ENCODE measurements at regions not wholly inside any gene's neighbourhood (a gene's known extent, or its start where the extent isn't known, plus 50 kb on each side); places are given as distances from the start of the nearest gene placed in this dataset.

DNA sequence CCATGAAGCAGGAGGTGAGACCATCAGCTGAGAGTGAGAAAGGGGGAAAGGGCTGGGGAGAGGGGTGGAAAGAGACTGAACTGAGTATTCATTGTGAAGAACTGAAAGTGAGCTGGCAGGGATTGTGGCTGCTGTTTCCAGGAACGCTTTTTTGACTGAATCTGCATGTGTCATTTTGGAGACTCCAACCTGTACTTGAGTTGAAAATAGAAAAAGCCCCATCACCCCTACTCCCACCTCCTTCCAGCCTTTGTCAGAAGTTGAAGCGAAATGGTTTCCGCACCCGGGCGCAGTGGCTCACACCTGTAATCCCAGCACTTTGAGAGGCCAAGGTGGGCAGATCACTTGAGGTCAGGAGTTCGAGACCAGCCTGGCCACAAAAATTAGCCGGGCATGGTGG lies 128.0 kb upstream of the GPR12 start:
- TF ChIP-seq, protein P1, sequence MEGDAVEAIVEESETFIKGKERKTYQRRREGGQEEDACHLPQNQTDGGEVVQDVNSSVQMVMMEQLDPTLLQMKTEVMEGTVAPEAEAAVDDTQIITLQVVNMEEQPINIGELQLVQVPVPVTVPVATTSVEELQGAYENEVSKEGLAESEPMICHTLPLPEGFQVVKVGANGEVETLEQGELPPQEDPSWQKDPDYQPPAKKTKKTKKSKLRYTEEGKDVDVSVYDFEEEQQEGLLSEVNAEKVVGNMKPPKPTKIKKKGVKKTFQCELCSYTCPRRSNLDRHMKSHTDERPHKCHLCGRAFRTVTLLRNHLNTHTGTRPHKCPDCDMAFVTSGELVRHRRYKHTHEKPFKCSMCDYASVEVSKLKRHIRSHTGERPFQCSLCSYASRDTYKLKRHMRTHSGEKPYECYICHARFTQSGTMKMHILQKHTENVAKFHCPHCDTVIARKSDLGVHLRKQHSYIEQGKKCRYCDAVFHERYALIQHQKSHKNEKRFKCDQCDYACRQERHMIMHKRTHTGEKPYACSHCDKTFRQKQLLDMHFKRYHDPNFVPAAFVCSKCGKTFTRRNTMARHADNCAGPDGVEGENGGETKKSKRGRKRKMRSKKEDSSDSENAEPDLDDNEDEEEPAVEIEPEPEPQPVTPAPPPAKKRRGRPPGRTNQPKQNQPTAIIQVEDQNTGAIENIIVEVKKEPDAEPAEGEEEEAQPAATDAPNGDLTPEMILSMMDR (IDR thresholded peaks at IDR 0.05), result no peak
- H3K9me3 ChIP-seq, result no peaks in the 10 kb centered on the region
- H3K27me3 ChIP-seq, result no peaks in the 10 kb centered on the region
- H3K4me1 ChIP-seq, result no peaks in the 10 kb centered on the region
- H3K4me3 ChIP-seq, result no peak overlapping the region
- no peak for DNase-seq
- intact Hi-C loops (cut with DNase I; ENCODE audit: low total_unique reads), result no loop called here
- H3K36me3 ChIP-seq, result no peaks in the 10 kb centered on the region
- no peak overlapping the region for H3K27ac ChIP-seq

DNA sequence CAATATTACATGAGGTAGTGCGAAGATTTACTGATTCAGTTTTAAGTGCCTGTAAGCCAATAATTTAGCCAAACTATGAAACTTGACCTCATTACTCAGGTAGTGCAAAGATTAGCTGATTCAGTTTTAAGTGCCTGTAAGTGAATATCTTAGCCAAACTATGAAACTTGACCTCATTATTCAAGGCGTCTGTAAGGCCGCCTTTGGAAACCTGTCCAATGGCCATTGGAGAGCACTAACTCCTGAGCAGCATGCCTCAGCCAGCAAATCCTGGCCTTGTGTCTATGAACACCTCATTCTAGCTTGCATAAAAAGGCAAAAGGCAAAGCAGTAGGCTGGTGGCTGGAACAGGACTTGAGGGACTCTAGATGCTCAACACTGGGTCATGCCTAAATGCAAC lies 127.0 kb upstream of the GPR12 start:
- intact Hi-C loops (cut with DNase I; ENCODE audit: low total_unique reads), result no loop called here
- TF ChIP-seq, protein P1 (IDR thresholded peaks at IDR 0.05), result no peak
- no peaks in the 10 kb centered on the region for H3K9me3 ChIP-seq

DNA sequence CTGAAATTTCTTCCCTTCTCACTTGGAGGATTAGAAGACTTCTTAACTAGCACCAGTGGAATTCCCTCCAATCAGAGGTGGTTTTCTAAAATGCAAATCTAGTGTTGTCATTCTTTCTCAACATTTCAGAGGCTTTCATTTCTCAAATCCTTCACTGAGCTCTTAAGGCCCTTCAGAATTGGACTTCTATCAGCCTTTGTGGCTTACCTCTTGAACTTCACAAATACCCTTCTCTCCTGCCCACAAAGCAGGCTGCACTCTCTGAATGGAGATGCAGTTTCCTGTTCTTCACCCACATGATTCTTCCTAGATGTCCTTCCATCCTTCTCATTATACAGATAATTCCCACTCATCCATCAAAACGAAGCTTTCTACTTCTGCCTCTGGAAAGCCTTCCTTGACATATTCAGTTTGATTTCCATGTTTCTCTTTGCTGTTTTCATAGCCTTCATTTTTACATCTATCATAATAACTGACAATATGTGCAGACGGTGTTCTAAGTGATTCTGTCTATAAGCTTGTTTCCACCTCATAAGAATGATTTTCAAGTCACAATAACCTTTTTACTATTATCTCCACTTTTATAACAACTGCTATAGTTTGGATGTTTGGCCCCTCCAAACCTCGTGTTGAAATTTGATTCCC lies 123.1 kb upstream of the GPR12 start:
- Histone ChIP-seq H3K9me3 (no peaks in the 10 kb centered on the region), H3K4me3 (no peak overlapping the region), H3K36me3 (no peaks in the 10 kb centered on the region), H3K27ac (no peak overlapping the region), H3K27me3 (peaks cover 0 to 4% of the 10 kb centered on the region in 2 donors), H3K4me1 (no peaks in the 10 kb centered on the region)
- intact Hi-C loops (cut with DNase I; ENCODE audit: low total_unique reads), result no loop called here
- TF ChIP-seq, protein P1 (IDR thresholded peaks at IDR 0.05), result no peak
- DNase-seq, result no peak

More for the DNA sequence above, 127.0 kb upstream of the GPR12 start:
- no peak for DNase-seq
- Histone ChIP-seq H3K27me3 (peaks cover 0 to 4% of the 10 kb centered on the region in 2 donors), H3K4me3 (no peak overlapping the region), H3K4me1 (no peaks in the 10 kb centered on the region), H3K27ac (no peak overlapping the region), H3K36me3 (no peaks in the 10 kb centered on the region)

DNA sequence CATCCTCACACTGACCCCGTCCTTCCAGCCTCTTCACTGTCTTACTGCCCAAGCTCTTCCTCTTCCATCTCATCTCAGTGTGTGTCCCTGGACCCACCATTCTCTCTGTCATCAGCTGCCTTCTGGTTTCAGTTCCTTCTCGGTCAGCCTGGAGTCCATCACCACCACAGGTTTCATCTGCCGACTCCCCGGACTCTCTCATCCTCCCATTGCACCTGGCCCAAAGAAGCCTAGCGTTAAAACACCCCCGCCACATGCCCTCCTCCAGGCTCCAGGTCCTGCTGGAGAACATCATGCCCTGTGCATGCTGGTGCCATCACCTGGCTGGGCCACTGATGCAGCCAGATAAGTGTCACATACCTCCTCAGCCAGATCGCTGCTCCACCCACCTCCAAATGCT lies 122.1 kb upstream of the GPR12 start:
- TF ChIP-seq, protein P1 (IDR thresholded peaks at IDR 0.05), result no peak
- Histone ChIP-seq H3K27ac (no peak overlapping the region), H3K27me3 (peaks cover 0 to 4% of the 10 kb centered on the region in 2 donors), H3K36me3 (no peaks in the 10 kb centered on the region), H3K4me1 (no peaks in the 10 kb centered on the region), H3K4me3 (no peak overlapping the region), H3K9me3 (peaks cover 0 to 4% (median 0%) of the 10 kb centered on the region in 3 donors)
- intact Hi-C loops (cut with DNase I; ENCODE audit: low total_unique reads), result no loop called here
- no peak for DNase-seq

DNA sequence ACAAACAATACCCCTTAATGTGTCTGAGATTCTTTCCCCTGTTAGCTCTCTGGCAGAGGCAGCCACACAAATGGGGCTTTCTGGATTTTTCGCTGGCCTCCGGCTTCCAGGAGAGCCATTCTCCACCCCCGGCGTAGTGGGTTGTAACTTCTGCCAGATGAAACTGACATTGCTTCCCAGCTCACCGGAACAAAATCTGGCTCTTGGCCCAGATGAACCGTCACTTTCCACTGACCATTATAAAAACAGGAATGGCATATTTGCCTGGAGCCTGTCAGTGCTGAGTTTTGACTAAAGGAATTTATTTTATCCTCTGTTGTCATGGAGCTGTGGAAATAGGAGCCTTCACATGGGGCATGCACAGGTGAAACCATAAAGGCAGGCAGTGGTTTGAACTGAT lies 120.6 kb upstream of the GPR12 start:
- H3K27me3 ChIP-seq, result peaks cover 0 to 4% of the 10 kb centered on the region in 2 donors
- no peaks in the 10 kb centered on the region for H3K36me3 ChIP-seq
- no peak overlapping the region for H3K27ac ChIP-seq
- intact Hi-C loops (cut with DNase I; ENCODE audit: low total_unique reads), result no loop called here
- DNase-seq, result no peak
- TF ChIP-seq, protein P1 (IDR thresholded peaks at IDR 0.05), result no peak
- H3K9me3 ChIP-seq, result peaks cover 0 to 5% (median 3%) of the 10 kb centered on the region in 3 donors
- no peaks in the 10 kb centered on the region for H3K4me1 ChIP-seq
- no peak overlapping the region for H3K4me3 ChIP-seq
